ENCODE measurements at regions not wholly inside any gene's neighbourhood (a gene's known extent, or its start where the extent isn't known, plus 50 kb on each side); places are given as distances from the start of the nearest gene placed in this dataset.

GRCh38 chr18:37709740-37710139, 144.1 kb upstream of the CELF4 start:
- Mint-ChIP-seq H3K36me3 (no peaks in the 10 kb centered on the region), H3K9me3 (no peaks in the 10 kb centered on the region), H3K27ac (no peak overlapping the region), H3K27me3 (no peaks in the 10 kb centered on the region), H3K4me1 (no peaks in the 10 kb centered on the region), H3K4me3 (no peak overlapping the region)
- ATAC-seq (replicated peaks in 1 of 4) (no peak), DNase-seq (no peak)
- POLR2A ChIA-PET: no interaction called here
- no peak overlapping the region for H3K27ac ChIP-seq (ENCODE audit: low read length)
- no peak overlapping the region for H3K4me3 ChIP-seq (ENCODE audit: control insufficient read depth in 1 of 2, extremely low read depth in 1 of 2, low read length in 1 of 2)
- WGBS (ENCODE audit: insufficient coverage): no CpG with 5 or more reads among the region's 2 CpGs
- no peaks in the 10 kb centered on the region for H3K9me3 ChIP-seq
- CTCF ChIA-PET: no interaction called here
- H3K27me3 ChIP-seq (replicated peaks in 1 of 2; ENCODE audit: control insufficient read depth in 2 of 2, extremely low read depth in 1 of 2, insufficient read depth in 2 of 2, low read length in 1 of 2): no peaks in the 10 kb centered on the region
- H3K36me3 ChIP-seq (ENCODE audit: control insufficient read depth in 2 of 2, extremely low read depth in 1 of 2, insufficient read depth in 1 of 2, low read length in 1 of 2): no peaks in the 10 kb centered on the region
- no peaks in the 10 kb centered on the region for H3K4me1 ChIP-seq (ENCODE audit: control insufficient read depth in 1 of 2, extremely low read depth in 1 of 2, insufficient read depth in 2 of 2, low read length in 2 of 2)

GRCh38 chr18:37705016-37705415, 139.4 kb upstream of the CELF4 start:
- ATAC-seq (replicated peaks in 1 of 4): no peak
- 45% methylated on average over 2 of the region's 7 CpGs for WGBS (ENCODE audit: insufficient coverage)
- DNase-seq: no peak
- no peaks in the 10 kb centered on the region for H3K9me3 Mint-ChIP-seq
- Histone ChIP-seq H3K9me3 (no peaks in the 10 kb centered on the region), H3K4me1 (ENCODE audit: control insufficient read depth in 1 of 2, extremely low read depth in 1 of 2, insufficient read depth in 2 of 2, low read length in 2 of 2) (no peaks in the 10 kb centered on the region), H3K36me3 (ENCODE audit: control insufficient read depth in 2 of 2, extremely low read depth in 1 of 2, insufficient read depth in 1 of 2, low read length in 1 of 2) (no peaks in the 10 kb centered on the region), H3K27me3 (replicated peaks in 1 of 2; ENCODE audit: control insufficient read depth in 2 of 2, extremely low read depth in 1 of 2, insufficient read depth in 2 of 2, low read length in 1 of 2) (no peaks in the 10 kb centered on the region), H3K27ac (ENCODE audit: low read length) (no peak overlapping the region), H3K4me3 (ENCODE audit: control insufficient read depth in 1 of 2, extremely low read depth in 1 of 2, low read length in 1 of 2) (no peak overlapping the region)
- ChIA-PET CTCF (no interaction called here), POLR2A (no interaction called here)
- no peaks in the 10 kb centered on the region for H3K36me3 Mint-ChIP-seq
- no peaks in the 10 kb centered on the region for H3K4me1 Mint-ChIP-seq
- no peak overlapping the region for H3K27ac Mint-ChIP-seq
- no peaks in the 10 kb centered on the region for H3K27me3 Mint-ChIP-seq
- H3K4me3 Mint-ChIP-seq: no peak overlapping the region

GRCh38 chr18:37702841-37703240, 137.2 kb upstream of the CELF4 start:
- H3K4me1 ChIP-seq (ENCODE audit: control insufficient read depth in 1 of 2, extremely low read depth in 1 of 2, insufficient read depth in 2 of 2, low read length in 2 of 2): no peaks in the 10 kb centered on the region
- Mint-ChIP-seq H3K9me3 (no peaks in the 10 kb centered on the region), H3K4me3 (no peak overlapping the region), H3K36me3 (no peaks in the 10 kb centered on the region), H3K27me3 (no peaks in the 10 kb centered on the region), H3K27ac (no peak overlapping the region), H3K4me1 (no peaks in the 10 kb centered on the region)
- ChIA-PET POLR2A (no interaction called here), CTCF (no interaction called here)
- no peak overlapping the region for H3K4me3 ChIP-seq (ENCODE audit: control insufficient read depth in 1 of 2, extremely low read depth in 1 of 2, low read length in 1 of 2)
- 35% methylated on average over 2 of the region's 2 CpGs for WGBS (ENCODE audit: insufficient coverage)
- DNase-seq: no peak
- no peak overlapping the region for H3K27ac ChIP-seq (ENCODE audit: low read length)
- ATAC-seq (replicated peaks in 1 of 4): no peak
- no peaks in the 10 kb centered on the region for H3K27me3 ChIP-seq (replicated peaks in 1 of 2; ENCODE audit: control insufficient read depth in 2 of 2, extremely low read depth in 1 of 2, insufficient read depth in 2 of 2, low read length in 1 of 2)
- no peaks in the 10 kb centered on the region for H3K9me3 ChIP-seq
- no peaks in the 10 kb centered on the region for H3K36me3 ChIP-seq (ENCODE audit: control insufficient read depth in 2 of 2, extremely low read depth in 1 of 2, insufficient read depth in 1 of 2, low read length in 1 of 2)

GRCh38 chr18:37701967-37702366, 136.4 kb upstream of the CELF4 start:
- no peaks in the 10 kb centered on the region for H3K27me3 ChIP-seq (replicated peaks in 1 of 2; ENCODE audit: control insufficient read depth in 2 of 2, extremely low read depth in 1 of 2, insufficient read depth in 2 of 2, low read length in 1 of 2)
- H3K4me3 ChIP-seq (ENCODE audit: control insufficient read depth in 1 of 2, extremely low read depth in 1 of 2, low read length in 1 of 2): no peak overlapping the region
- 0% methylated on average over 1 of the region's 3 CpGs for WGBS (ENCODE audit: insufficient coverage)
- H3K4me1 ChIP-seq (ENCODE audit: control insufficient read depth in 1 of 2, extremely low read depth in 1 of 2, insufficient read depth in 2 of 2, low read length in 2 of 2): no peaks in the 10 kb centered on the region
- H3K27ac ChIP-seq (ENCODE audit: low read length): no peak overlapping the region
- CTCF ChIA-PET: no interaction called here
- H3K36me3 Mint-ChIP-seq: no peaks in the 10 kb centered on the region
- no peaks in the 10 kb centered on the region for H3K27me3 Mint-ChIP-seq
- H3K9me3 Mint-ChIP-seq: no peaks in the 10 kb centered on the region
- no peaks in the 10 kb centered on the region for H3K9me3 ChIP-seq
- H3K27ac Mint-ChIP-seq: no peak overlapping the region
- no peak overlapping the region for H3K4me3 Mint-ChIP-seq
- POLR2A ChIA-PET: no interaction called here
- no peak for DNase-seq
- no peaks in the 10 kb centered on the region for H3K36me3 ChIP-seq (ENCODE audit: control insufficient read depth in 2 of 2, extremely low read depth in 1 of 2, insufficient read depth in 1 of 2, low read length in 1 of 2)
- ATAC-seq (replicated peaks in 1 of 4): no peak
- H3K4me1 Mint-ChIP-seq: no peaks in the 10 kb centered on the region

GRCh38 chr18:37698508-37699040, 133.0 kb upstream of the CELF4 start:
- Mint-ChIP-seq H3K9me3 (peaks cover 0 to 6% (median 4%) of the 10 kb centered on the region in 3 donors), H3K4me3 (no peak overlapping the region), H3K36me3 (no peaks in the 10 kb centered on the region), H3K4me1 (no peaks in the 10 kb centered on the region), H3K27me3 (no peaks in the 10 kb centered on the region), H3K27ac (no peak overlapping the region)
- ChIA-PET CTCF (no interaction called here), POLR2A (no interaction called here)
- DNase-seq: no peak
- Histone ChIP-seq H3K36me3 (ENCODE audit: control insufficient read depth in 2 of 2, extremely low read depth in 1 of 2, insufficient read depth in 1 of 2, low read length in 1 of 2) (no peaks in the 10 kb centered on the region), H3K4me3 (ENCODE audit: control insufficient read depth in 1 of 2, extremely low read depth in 1 of 2, low read length in 1 of 2) (no peak overlapping the region), H3K27me3 (replicated peaks in 1 of 2; ENCODE audit: control insufficient read depth in 2 of 2, extremely low read depth in 1 of 2, insufficient read depth in 2 of 2, low read length in 1 of 2) (no peaks in the 10 kb centered on the region), H3K4me1 (ENCODE audit: control insufficient read depth in 1 of 2, extremely low read depth in 1 of 2, insufficient read depth in 2 of 2, low read length in 2 of 2) (no peaks in the 10 kb centered on the region), H3K27ac (ENCODE audit: low read length) (no peak overlapping the region), H3K9me3 (no peaks in the 10 kb centered on the region)
- no peak for ATAC-seq (replicated peaks in 1 of 4)
- WGBS (ENCODE audit: insufficient coverage): 57% methylated on average over 3 of the region's 3 CpGs

- DNase-seq (no peak), ATAC-seq (replicated peaks in 1 of 4) (no peak)
- Histone ChIP-seq H3K27me3 (replicated peaks in 1 of 2; ENCODE audit: control insufficient read depth in 2 of 2, extremely low read depth in 1 of 2, insufficient read depth in 2 of 2, low read length in 1 of 2) (no peaks in the 10 kb centered on the region), H3K9me3 (no peaks in the 10 kb centered on the region), H3K27ac (ENCODE audit: low read length) (no peak overlapping the region), H3K36me3 (ENCODE audit: control insufficient read depth in 2 of 2, extremely low read depth in 1 of 2, insufficient read depth in 1 of 2, low read length in 1 of 2) (no peaks in the 10 kb centered on the region), H3K4me3 (ENCODE audit: control insufficient read depth in 1 of 2, extremely low read depth in 1 of 2, low read length in 1 of 2) (no peak overlapping the region), H3K4me1 (ENCODE audit: control insufficient read depth in 1 of 2, extremely low read depth in 1 of 2, insufficient read depth in 2 of 2, low read length in 2 of 2) (no peaks in the 10 kb centered on the region)
- ChIA-PET CTCF (no interaction called here), POLR2A (no interaction called here)
- H3K4me3 Mint-ChIP-seq: no peak overlapping the region
- no CpG with 5 or more reads among the region's 4 CpGs for WGBS (ENCODE audit: insufficient coverage)
- no peaks in the 10 kb centered on the region for H3K36me3 Mint-ChIP-seq
- no peak overlapping the region for H3K27ac Mint-ChIP-seq
- peaks cover 0 to 6% (median 4%) of the 10 kb centered on the region in 3 donors for H3K9me3 Mint-ChIP-seq
- H3K27me3 Mint-ChIP-seq: no peaks in the 10 kb centered on the region
- H3K4me1 Mint-ChIP-seq: no peaks in the 10 kb centered on the region
These were observed 128.9 kb upstream of the CELF4 start for GRCh38 chr18:37694516-37694915.

GRCh38 chr18:37691162-37691561, 125.6 kb upstream of the CELF4 start:
- H3K9me3 ChIP-seq: no peaks in the 10 kb centered on the region
- H3K9me3 Mint-ChIP-seq: peaks cover 0 to 4% (median 3%) of the 10 kb centered on the region in 3 donors
- no CpG with 5 or more reads among the region's 1 CpG for WGBS (ENCODE audit: insufficient coverage)
- ATAC-seq (replicated peaks in 1 of 4): no peak
- ChIA-PET CTCF (no interaction called here), POLR2A (no interaction called here)
- H3K27me3 ChIP-seq (replicated peaks in 1 of 2; ENCODE audit: control insufficient read depth in 2 of 2, extremely low read depth in 1 of 2, insufficient read depth in 2 of 2, low read length in 1 of 2): no peaks in the 10 kb centered on the region
- no peaks in the 10 kb centered on the region for H3K36me3 ChIP-seq (ENCODE audit: control insufficient read depth in 2 of 2, extremely low read depth in 1 of 2, insufficient read depth in 1 of 2, low read length in 1 of 2)
- H3K27me3 Mint-ChIP-seq: no peaks in the 10 kb centered on the region
- DNase-seq: no peak
- no peaks in the 10 kb centered on the region for H3K36me3 Mint-ChIP-seq
- H3K4me3 Mint-ChIP-seq: no peak overlapping the region
- no peak overlapping the region for H3K4me3 ChIP-seq (ENCODE audit: control insufficient read depth in 1 of 2, extremely low read depth in 1 of 2, low read length in 1 of 2)
- H3K4me1 Mint-ChIP-seq: no peaks in the 10 kb centered on the region
- no peak overlapping the region for H3K27ac ChIP-seq (ENCODE audit: low read length)
- no peaks in the 10 kb centered on the region for H3K4me1 ChIP-seq (ENCODE audit: control insufficient read depth in 1 of 2, extremely low read depth in 1 of 2, insufficient read depth in 2 of 2, low read length in 2 of 2)
- no peak overlapping the region for H3K27ac Mint-ChIP-seq

All from T-cell (primary cell).